ENCODE measurements at regions not wholly inside any gene's neighbourhood (a gene's known extent, or its start where the extent isn't known, plus 50 kb on each side); places are given as distances from the start of the nearest gene placed in this dataset.

DNA sequence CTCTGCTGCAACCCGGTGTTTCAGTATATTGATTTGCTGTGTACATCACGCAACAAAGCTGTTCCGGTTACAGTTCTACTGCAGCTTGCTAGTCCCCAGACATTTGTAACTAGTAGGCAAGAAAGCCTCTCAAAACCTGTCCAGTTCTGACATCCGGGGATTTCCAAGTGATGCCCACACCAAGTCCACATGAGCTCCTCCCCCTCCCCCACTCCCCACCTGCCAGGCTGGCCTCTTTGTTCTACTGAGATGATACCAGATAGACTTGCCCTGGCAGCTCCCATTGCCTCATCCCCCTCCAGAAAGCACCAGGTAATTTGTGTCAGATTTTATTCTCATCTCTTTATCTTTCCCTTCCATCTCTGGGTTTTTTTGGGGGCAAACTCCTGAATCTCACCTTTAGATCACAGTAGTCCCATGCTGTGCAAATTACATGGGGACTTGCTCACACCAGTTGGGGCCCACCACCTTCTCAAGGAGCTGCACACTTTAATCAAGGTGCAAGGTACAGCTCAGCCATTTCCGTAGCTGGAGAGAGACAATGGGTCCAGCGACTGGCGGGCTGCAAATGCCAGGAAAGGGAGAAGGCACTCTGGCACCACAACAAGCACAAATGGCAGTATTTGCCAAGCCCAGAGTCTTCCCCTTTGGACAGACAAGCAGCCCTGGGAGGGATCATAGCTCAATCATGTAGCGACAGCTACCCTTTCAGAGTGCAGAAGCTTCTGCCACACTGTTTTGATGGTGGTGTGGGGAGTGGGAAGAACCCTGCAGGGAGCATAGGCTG is 183.1 kb downstream of the CYLD start:
- no peak for DNase-seq (ENCODE audit: low spot score)

GRCh38 chr16:50917950-50918703 is 176.2 kb downstream of the CYLD start:
- no peak for DNase-seq (ENCODE audit: low spot score)

DNA sequence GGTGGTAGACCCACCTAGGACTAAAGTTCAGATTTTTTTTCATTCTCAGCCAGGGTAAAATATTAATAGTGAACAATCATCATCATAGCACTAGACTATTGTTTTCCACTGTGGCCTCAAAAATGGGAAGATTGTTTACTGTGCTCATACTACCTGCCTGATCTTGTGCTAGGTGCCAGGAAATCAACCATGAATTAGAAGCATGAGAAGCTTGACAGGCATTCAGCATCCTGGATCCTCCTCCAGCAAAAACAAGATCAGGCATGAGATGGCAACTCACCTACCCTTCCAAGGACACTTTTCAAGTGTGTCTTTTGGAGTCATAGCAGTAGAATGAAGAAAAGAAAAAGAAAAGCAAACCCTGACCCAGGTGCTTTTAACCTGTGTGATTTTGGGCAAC is 174.2 kb downstream of the CYLD start:
- no peak for DNase-seq (ENCODE audit: low spot score)

DNA sequence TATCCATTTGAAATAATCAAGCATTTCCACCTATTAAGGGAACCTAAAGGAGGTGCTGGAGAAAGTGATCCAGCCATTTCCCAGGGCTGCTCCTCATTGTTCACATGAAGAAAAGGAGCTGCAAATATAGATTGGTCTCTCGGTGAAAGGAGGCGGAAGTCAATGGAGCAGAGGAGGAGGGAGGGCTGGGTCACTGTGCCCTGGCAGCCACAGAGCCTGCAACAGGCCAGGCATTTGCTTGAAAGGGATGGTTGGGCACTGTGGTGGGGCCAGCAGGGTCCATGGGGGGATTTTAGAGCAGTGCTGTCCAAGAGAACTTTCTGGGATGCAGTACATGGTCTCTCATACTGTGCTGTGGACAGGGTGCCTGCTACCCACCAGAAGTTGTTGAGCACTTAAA is 173.2 kb downstream of the CYLD start:
- DNase-seq (ENCODE audit: low spot score): no peak

- no peak for DNase-seq (ENCODE audit: low spot score)
Observed at GRCh38 chr16:50910736-50911100, 168.8 kb downstream of the CYLD start.

GRCh38 chr16:50909831-50910735 is 168.2 kb downstream of the CYLD start:
- no peak for DNase-seq (ENCODE audit: low spot score)

GRCh38 chr16:50908468-50908867 is 166.6 kb downstream of the CYLD start:
- no peak for DNase-seq (ENCODE audit: low spot score)

DNA sequence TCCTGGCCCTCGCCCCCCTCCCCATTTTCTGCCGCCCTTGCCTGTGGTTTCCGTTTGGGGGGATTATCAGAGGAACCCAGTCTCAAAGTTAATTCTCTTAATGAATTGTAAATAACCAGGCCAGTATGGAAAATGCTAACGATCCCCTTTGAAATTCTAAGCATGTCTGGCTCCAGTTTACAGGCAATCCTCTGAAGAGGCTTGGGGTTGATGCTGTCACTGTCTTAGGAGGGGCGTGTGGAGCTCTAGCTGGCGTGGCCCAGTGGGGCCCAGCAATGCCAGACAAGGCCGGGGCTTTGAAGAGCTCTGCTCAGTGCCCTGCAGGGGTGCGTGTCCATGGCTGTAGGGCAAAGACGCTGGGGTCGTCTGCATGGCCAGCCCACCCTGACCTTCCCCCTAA is 164.6 kb downstream of the CYLD start:
- DNase-seq (ENCODE audit: low spot score): no peak

DNA sequence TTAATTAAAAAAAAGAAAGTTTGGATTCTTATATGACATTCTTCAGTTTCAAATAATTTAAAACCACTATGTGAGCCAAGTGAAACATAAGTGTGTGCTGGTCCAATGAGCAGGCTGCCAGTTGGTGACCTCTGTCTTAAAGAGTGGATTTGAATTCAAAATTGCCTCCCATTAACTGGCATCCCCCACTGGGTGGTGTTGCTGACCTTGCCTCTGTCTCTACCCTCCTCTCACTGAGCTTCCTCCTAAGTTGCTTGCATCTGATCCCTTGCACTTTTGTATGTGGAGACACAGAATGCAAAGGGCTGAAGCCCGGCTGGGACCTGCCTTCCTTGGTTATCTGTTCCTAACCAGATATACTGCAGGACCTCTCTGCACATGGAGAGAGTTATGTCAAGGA is 160.6 kb downstream of the CYLD start:
- DNase-seq (ENCODE audit: low spot score): no peak

DNA sequence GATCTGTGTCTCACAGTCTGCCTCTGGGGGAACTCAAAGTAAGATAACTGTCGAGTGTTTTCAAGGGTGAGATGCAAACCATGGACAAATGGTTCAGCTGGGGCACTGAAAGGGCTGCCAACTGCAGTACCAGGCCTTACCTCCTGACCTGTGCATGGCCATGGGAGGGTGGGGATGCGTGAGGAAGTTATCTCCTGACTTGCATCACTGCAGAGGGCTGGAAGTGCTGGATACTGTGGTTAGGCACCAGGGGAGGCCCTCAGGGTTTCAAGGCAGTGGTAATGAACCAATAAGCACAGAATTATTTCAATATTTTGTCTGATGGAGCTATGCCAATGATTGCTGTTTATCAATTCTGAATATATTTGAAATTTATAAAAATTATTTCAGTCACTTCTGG is 159.2 kb downstream of the CYLD start:
- DNase-seq (ENCODE audit: low spot score): no peak

DNA sequence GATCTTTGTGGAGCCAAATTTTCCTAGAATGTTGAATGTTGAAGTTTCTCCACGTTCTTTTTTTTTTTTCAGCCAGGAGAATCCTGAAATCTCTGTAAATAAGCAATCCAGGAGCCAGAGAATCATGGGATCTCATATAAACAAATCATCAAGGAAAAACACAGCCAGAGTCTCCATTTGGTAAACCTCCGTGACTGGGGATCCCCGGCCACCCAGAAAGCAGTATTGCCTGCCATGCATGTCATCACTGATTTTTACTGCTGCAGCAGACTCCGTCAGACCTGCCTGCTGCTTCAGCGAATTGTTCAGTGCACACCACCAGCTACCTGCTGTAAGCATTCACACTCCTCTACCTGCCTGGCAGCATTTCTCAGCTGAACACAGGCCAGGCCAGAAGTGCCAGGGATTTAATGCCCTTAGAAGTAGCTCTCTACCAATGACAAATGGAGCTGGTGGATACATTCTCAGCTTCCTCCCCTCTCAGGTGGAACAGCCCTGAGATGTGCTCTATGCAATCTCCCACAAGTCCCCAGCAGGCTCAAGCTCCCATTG is 158.6 kb downstream of the CYLD start:
- DNase-seq (ENCODE audit: low spot score): no peak

DNA sequence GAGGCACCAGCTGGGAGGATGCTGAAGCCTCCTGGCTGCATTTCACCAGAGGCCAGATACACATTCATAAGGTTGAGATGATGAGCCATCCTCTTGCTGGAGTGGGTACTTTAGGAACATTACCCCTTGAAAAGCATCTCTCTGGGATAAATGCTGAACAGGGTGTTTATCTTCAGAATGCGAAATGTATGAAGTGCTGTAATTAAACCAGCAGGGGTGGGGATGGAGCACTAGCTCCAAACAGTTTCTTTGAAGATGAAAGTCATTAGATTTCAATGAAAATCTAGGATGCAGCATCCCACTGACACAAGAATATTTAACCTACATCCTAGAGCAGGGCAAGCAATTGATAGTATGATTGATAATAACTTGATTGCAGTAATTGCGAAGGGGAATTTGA is 158.1 kb downstream of the CYLD start:
- no peak for DNase-seq (ENCODE audit: low spot score)

- no peak for DNase-seq (ENCODE audit: low spot score)
Observed at GRCh38 chr16:50889746-50890145, 147.9 kb downstream of the CYLD start.

GRCh38 chr16:50889276-50889675 is 147.4 kb downstream of the CYLD start:
- no peak for DNase-seq (ENCODE audit: low spot score)

- no peak for DNase-seq (ENCODE audit: low spot score)
Observed at GRCh38 chr16:50888486-50889261, 146.8 kb downstream of the CYLD start.

DNA sequence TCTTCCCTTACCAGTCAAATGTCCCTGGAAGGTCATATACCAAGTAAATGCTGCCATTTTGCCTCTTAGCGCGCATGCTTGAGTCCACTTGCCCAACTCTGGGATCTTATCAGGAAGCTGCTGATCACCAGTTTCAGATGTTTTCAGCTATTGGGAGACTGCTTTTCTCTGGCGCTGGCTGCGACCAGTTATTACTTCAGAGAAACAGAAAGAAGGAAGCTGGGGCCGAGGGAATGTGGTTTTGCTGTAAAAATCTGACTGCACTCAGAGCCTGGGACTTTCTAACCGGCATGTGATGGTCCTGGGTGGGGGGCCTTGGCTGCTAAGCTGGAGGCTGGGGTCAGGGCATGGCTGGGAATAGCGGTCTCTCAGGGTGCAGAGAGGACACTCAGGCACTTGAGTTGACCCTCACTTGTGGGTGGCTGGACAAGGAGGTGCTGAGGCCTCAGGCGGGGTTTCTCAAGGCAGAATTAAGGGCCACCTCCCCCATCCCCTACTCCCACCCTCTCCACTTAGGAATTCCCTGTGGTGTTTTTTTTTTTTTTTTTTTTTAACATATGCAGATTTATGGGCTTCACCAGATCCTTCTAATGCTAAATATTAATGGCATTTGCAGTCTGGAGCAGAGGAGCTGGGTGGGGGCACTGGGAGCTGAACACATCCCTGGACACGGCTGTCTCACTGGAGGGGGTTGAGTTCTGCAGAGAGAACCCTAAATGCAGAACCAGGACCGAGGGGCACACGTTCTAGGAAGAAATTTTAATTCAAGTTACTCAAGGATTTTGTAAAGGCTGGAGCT is 145.8 kb downstream of the CYLD start:
- DNase-seq (ENCODE audit: low spot score): no peak

- DNase-seq (ENCODE audit: low spot score): peak; percentile 4
Observed at GRCh38 chr16:50884066-50884860, 142.4 kb downstream of the CYLD start.

GRCh38 chr16:50881956-50882355 is 140.1 kb downstream of the CYLD start:
- DNase-seq (ENCODE audit: low spot score): no peak

DNA sequence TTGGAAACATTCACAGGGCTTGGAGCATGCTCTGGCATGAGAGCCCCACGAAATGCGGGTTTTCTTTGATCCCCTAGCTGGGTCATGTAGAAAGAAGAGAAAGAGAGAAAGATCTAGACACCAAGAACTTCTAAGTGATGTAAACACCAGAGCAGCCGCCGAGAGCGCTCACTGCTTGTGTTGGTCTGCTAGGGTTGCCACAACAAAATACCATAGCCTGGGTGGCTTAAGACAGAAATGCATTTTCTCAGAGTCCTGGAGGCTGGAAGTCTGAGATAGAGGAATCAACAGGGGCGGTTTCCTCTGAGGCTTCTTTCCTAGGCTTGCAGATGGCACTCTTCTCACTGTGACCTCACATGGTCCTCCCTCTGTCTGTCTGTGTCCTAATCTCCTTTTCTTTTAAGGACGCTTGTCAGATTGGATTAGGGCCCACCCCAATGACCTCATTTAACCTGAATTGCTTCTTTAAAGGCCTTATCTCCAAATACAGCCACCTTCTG is 139.5 kb downstream of the CYLD start:
- DNase-seq (ENCODE audit: low spot score): no peak

- no peak for DNase-seq (ENCODE audit: low spot score)
Observed at GRCh38 chr16:50880926-50881325, 139.0 kb downstream of the CYLD start.

Data from CD4-positive, alpha-beta T cell treated with Interleukin-15 for 4 hours (primary cell).